ENCODE measurements at regions not wholly inside any gene's neighbourhood (a gene's known extent, or its start where the extent isn't known, plus 50 kb on each side); places are given as distances from the start of the nearest gene placed in this dataset.

DNA sequence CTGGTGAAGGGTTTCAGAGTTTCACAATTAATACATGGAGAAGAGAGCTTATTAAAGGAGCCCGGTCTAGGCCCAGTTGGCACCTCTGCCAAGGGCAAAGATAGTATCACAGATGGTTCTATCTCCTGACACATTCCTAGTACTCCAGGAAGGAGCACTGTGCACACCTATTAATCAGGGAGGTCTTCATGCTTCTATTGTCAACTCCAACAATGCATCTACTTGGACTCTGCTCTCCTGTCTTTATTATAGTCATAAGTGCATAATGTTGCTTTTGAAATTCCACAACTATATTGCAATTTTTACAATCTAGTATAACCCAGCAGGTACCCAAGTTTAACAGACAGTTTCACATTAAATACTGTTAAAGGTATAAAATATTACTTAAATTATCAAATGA, 174.5 kb upstream of the TSC22D1 start:
- H3K27me3 ChIP-seq: no peaks in the 10 kb centered on the region
- no peaks in the 10 kb centered on the region for H3K4me1 ChIP-seq
- no peaks in the 10 kb centered on the region for H3K9me3 ChIP-seq
- no peak overlapping the region for H3K4me3 ChIP-seq
- no peaks in the 10 kb centered on the region for H3K36me3 ChIP-seq
- intact Hi-C loops (cut with DNase I; ENCODE audit: low total_unique reads): no loop called here
- no peak overlapping the region for H3K27ac ChIP-seq
- TF ChIP-seq POLR2A (IDR thresholded peaks at IDR 0.05): no peak
- TF ChIP-seq, protein P1, sequence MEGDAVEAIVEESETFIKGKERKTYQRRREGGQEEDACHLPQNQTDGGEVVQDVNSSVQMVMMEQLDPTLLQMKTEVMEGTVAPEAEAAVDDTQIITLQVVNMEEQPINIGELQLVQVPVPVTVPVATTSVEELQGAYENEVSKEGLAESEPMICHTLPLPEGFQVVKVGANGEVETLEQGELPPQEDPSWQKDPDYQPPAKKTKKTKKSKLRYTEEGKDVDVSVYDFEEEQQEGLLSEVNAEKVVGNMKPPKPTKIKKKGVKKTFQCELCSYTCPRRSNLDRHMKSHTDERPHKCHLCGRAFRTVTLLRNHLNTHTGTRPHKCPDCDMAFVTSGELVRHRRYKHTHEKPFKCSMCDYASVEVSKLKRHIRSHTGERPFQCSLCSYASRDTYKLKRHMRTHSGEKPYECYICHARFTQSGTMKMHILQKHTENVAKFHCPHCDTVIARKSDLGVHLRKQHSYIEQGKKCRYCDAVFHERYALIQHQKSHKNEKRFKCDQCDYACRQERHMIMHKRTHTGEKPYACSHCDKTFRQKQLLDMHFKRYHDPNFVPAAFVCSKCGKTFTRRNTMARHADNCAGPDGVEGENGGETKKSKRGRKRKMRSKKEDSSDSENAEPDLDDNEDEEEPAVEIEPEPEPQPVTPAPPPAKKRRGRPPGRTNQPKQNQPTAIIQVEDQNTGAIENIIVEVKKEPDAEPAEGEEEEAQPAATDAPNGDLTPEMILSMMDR (IDR thresholded peaks at IDR 0.05): no peak
- no peak for DNase-seq

DNA sequence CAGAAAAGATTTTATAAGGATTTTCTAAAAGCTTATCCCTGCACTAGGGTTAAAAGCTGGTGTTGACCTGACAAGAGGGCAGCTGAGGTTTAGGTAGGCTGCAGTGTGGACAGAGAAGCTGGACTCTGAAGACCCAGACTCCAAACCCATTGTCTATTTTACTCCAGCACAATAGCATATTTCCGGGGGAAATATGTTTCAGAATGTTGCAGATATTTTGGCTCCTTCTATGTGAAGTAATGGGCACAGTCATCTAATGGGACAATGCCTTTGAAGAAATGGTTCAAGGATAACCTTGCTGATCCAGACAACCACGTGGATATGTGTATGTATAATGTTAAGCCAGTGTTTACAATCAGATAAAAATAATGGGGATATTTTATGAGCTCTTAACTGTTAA, 173.8 kb upstream of the TSC22D1 start:
- Histone ChIP-seq H3K4me1 (no peaks in the 10 kb centered on the region), H3K27ac (no peak overlapping the region), H3K4me3 (no peak overlapping the region), H3K9me3 (no peaks in the 10 kb centered on the region), H3K36me3 (no peaks in the 10 kb centered on the region), H3K27me3 (no peaks in the 10 kb centered on the region)
- TF ChIP-seq, protein P1 (IDR thresholded peaks at IDR 0.05): no peak
- TF ChIP-seq POLR2A (IDR thresholded peaks at IDR 0.05): no peak
- intact Hi-C loops (cut with DNase I; ENCODE audit: low total_unique reads): no loop called here
- no peak for DNase-seq

- intact Hi-C loops (cut with DNase I; ENCODE audit: low total_unique reads): no loop called here
- no peak for TF ChIP-seq POLR2A (IDR thresholded peaks at IDR 0.05)
- TF ChIP-seq, protein P1 (IDR thresholded peaks at IDR 0.05): no peak
- H3K27ac ChIP-seq: no peak overlapping the region
- H3K4me1 ChIP-seq: no peaks in the 10 kb centered on the region
- H3K4me3 ChIP-seq: no peak overlapping the region
- H3K27me3 ChIP-seq: no peaks in the 10 kb centered on the region
- H3K9me3 ChIP-seq: no peaks in the 10 kb centered on the region
- no peak for DNase-seq
- H3K36me3 ChIP-seq: no peaks in the 10 kb centered on the region
These were observed 172.3 kb upstream of the TSC22D1 start for GRCh38 chr13:44748439-44748838.

DNA sequence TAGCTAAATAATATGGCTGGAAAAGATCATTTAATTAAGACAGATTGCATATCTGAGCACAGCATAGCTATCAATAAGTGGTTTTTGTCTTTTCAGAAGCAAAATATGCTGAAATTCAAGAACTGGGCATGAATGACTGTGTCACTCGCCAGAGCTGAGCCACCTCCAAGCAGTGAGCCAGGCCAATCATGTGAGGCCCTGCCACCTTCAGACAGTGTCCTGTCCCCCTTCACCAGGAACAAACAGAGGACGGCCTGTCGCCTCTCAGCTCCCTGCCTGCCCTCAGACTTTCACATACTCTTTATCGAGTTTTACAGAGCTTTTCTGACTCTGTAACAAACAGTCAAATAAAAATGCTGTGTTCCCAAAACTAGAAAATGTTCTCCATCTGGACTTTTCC, 171.0 kb upstream of the TSC22D1 start:
- H3K9me3 ChIP-seq: no peaks in the 10 kb centered on the region
- TF ChIP-seq, protein P1 (IDR thresholded peaks at IDR 0.05): no peak
- TF ChIP-seq POLR2A (IDR thresholded peaks at IDR 0.05): no peak
- H3K36me3 ChIP-seq: no peaks in the 10 kb centered on the region
- H3K4me3 ChIP-seq: no peak overlapping the region
- intact Hi-C loops (cut with DNase I; ENCODE audit: low total_unique reads): no loop called here
- no peaks in the 10 kb centered on the region for H3K27me3 ChIP-seq
- no peak for DNase-seq
- H3K4me1 ChIP-seq: no peaks in the 10 kb centered on the region
- no peak overlapping the region for H3K27ac ChIP-seq

DNA sequence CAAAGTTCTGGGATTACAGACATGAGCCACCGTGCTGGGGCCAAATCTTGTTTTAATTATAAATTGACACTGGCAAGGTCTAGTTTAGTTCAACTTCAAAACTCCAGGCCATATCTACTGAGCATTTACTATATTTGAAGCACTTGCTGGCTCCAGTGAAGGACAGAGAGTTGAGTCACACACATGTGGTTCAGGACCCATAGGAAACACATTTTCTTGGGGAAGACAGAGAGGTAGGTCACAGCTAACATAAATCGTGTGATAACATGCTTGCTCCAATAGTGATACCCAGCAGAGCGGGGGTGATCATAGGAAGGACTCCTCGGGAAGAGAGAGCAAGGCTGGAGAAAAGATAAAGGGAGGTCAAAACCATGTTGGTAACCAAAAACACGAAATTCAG, 170.6 kb upstream of the TSC22D1 start:
- TF ChIP-seq, protein P1 (IDR thresholded peaks at IDR 0.05): no peak
- no peak for TF ChIP-seq POLR2A (IDR thresholded peaks at IDR 0.05)
- Histone ChIP-seq H3K27ac (no peak overlapping the region), H3K27me3 (no peaks in the 10 kb centered on the region), H3K4me1 (no peaks in the 10 kb centered on the region), H3K4me3 (no peak overlapping the region), H3K36me3 (no peaks in the 10 kb centered on the region), H3K9me3 (no peaks in the 10 kb centered on the region)
- intact Hi-C loops (cut with DNase I; ENCODE audit: low total_unique reads): no loop called here
- DNase-seq: no peak
